ENCODE measurements at regions not wholly inside any gene's neighbourhood (a gene's known extent, or its start where the extent isn't known, plus 50 kb on each side); places are given as distances from the start of the nearest gene placed in this dataset.

DNA sequence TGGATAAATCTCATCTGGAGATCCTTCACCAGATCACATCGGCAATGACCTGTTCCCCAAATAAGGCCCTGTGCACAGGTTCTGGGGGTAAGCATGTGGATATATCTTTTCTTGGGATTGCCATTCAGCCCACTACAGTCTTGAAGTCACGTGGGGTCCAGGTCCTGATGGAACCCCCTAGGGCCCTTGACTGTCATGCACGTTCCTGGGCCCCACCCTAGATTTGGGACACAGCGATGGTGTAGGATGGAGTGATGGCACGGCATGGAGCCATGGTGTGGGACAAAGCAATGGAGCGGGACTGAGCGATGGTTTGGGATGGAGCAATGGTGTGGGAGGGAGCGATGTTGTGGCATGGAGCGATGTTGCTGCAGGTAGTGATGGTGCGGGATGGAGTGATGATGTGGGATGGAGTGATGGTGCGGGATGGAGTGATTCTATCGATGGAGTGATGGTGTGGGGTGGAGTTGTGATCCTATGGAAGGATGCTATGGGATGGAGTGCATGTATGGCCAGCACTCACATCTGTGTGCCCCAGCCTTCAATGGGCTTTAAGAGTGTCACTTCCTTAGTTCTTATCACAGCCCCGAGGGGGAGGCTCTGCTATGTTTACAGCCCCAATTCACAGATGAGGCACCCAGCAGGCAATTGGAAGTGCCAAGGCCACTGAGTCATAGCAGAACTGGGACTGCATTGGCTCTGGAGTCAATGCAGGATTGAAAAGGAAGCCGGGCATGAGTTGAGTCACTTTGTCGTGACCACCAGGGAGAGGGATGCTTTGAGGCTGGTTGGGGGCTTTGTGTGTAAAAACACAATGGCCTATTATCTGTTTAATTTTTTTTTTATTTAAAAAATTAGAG lies 97.0 kb upstream of the C1orf174 start:
- TF ChIP-seq CTCF (IDR thresholded peaks at IDR 0.05; ENCODE audit: insufficient read depth, low read length, poor library complexity, severe bottlenecking) (no peak), EZH2phosphoT487 (conservative IDR thresholded peaks at IDR 0.05; ENCODE audit: low read length) (no peak)
